HCT116 (cell line): ENCODE measurements at regions not wholly inside any gene's neighbourhood (a gene's known extent, or its start where the extent isn't known, plus 50 kb on each side); places are given as distances from the start of the nearest gene placed in this dataset.

Source experiments
- ATAC-seq: fragments of 200-7000 bp; cut with Tn5 transposase; 2 replicates; pipeline ENCODE4 v1.9.1; 2020; ENCODE audit warnings: mild to moderate bottlenecking, moderate library complexity
- BruUV-seq: library from RNA; stranded (reverse); fragments of 400-500 nt; replicated peaks from 2 replicates; lab custom pipeline; 2021; lab: Mats Ljungman, UMichigan
- CTCF ChIA-PET: fragments of 300-600 bp; sonication (Branson Sonifier 250); formaldehyde crosslinking; loops from one replicate; lab custom pipeline; 2021; ENCODE audit warnings: antibody characterized with exemption; lab: Charles Lee
- POLR2A ChIA-PET: fragments of 300-600, 350-600 bp; sonication (Branson Sonifier 250); formaldehyde crosslinking; loops from one replicate; lab custom pipeline; 2021; ENCODE audit warnings: antibody characterized with exemption; lab: Charles Lee
- RAD21 ChIA-PET, 2 experiments: fragments of 300-600 bp; sonication (Branson Sonifier 250); formaldehyde crosslinking; loops; one replicate each; lab custom pipeline; 2023; ENCODE audit warnings: low total read pairs in 2 of 2; ENCODE audit not compliant: uncharacterized antibody in 2 of 2, unreplicated experiment in 2 of 2, low non-redundant PET in 1 of 2; lab: Charles Lee
- DNase-seq: peaks from one replicate; pipeline ENCODE4 v3.0.0-alpha.2; 2010; ENCODE audit warnings: low read depth, low spot score
- H2AFZ ChIP-seq: fragments of 200-600 bp; shearing (Covaris generic), sonication (generic); 2 replicates; pipeline ENCODE4 v1.6.1; 2017; ENCODE audit warnings: low read depth, mixed run types, mixed read lengths, antibody characterized with exemption, low read length; ENCODE audit not compliant: poor library complexity, severe bottlenecking
- H3K27ac ChIP-seq: 2 replicates; pipeline ENCODE4 v1.5.1; 2012; ENCODE audit warnings: low read depth, low read length
- H3K27me3 ChIP-seq: fragments of 200-600 bp; sonication (generic); 2 replicates; pipeline ENCODE4 v1.6.1; 2016; ENCODE audit warnings: mixed run types, low read length, mixed read lengths; ENCODE audit not compliant: insufficient read depth
- H3K36me3 ChIP-seq, 2 experiments: fragments of 200-500 bp in 1 of 2; fragments of 200-600 bp in 1 of 2; sonication (Bioruptor generic) in 1 of 2; sonication (generic) in 1 of 2; 2 replicates each; pipeline versions ENCODE4 v1.5.1 to v1.6.1; 2014 to 2016; ENCODE audit warnings: low read length in 2 of 2, inconsistent platforms in 1 of 2, mixed read lengths in 1 of 2, mixed run types in 1 of 2; ENCODE audit not compliant: insufficient read depth in 2 of 2, control insufficient read depth in 1 of 2
- H3K4me1 ChIP-seq, 2 experiments: fragments of 200-600 bp in 1 of 2; sonication (generic) in 1 of 2; 2 replicates each; pipeline versions ENCODE4 v1.5.1 to v1.6.1; 2012 to 2017; ENCODE audit warnings: low read length in 2 of 2, inconsistent platforms in 1 of 2, mild to moderate bottlenecking in 1 of 2, mixed read lengths in 1 of 2, mixed run types in 1 of 2, moderate library complexity in 1 of 2; ENCODE audit not compliant: insufficient read depth in 2 of 2, control insufficient read depth in 1 of 2
- H3K4me2 ChIP-seq: fragments of 200-600 bp; sonication (generic); 2 replicates; pipeline ENCODE4 v1.6.1; 2017; ENCODE audit warnings: mixed run types, low read length, mixed read lengths
- H3K4me3 ChIP-seq, 2 experiments: fragments of 200-600 bp in 1 of 2; sonication (generic) in 1 of 2; replicated peaks in 1 of 2; 2 replicates each; pipeline ENCODE4 v1.5.1; 2011 to 2016; ENCODE audit warnings: low read length in 2 of 2, control low read depth in 1 of 2, low read depth in 1 of 2, mild to moderate bottlenecking in 1 of 2, mixed read lengths in 1 of 2, mixed run types in 1 of 2
- H3K79me2 ChIP-seq: fragments of 200-600 bp; sonication (generic); 2 replicates; pipeline ENCODE4 v1.6.1; 2017; ENCODE audit warnings: mild to moderate bottlenecking, mixed run types, low read length, moderate library complexity, mixed read lengths; ENCODE audit not compliant: insufficient read depth
- H3K9ac ChIP-seq: fragments of 200-600 bp; sonication (generic); 2 replicates; pipeline ENCODE4 v1.6.1; 2016; ENCODE audit warnings: low read length, mixed read lengths
- H3K9me2 ChIP-seq: fragments of 200-600 bp; sonication (generic), shearing (Covaris generic); 2 replicates; pipeline ENCODE4 v1.6.1; 2017; ENCODE audit warnings: mixed run types, mild to moderate bottlenecking, moderate library complexity; ENCODE audit not compliant: insufficient read depth
- H3K9me3 ChIP-seq, 2 experiments: fragments of 200-500 bp in 1 of 2; fragments of 200-600 bp in 1 of 2; sonication (Bioruptor generic) in 1 of 2; sonication (generic) in 1 of 2; 2 replicates each; pipeline ENCODE4 v1.6.1; 2014 to 2017; ENCODE audit warnings: low read length in 2 of 2, mixed read lengths in 2 of 2, inconsistent platforms in 1 of 2, low read depth in 1 of 2, mild to moderate bottlenecking in 1 of 2, mixed run types in 1 of 2, moderate library complexity in 1 of 2; ENCODE audit not compliant: control insufficient read depth in 1 of 2, insufficient read depth in 1 of 2
- H4K20me1 ChIP-seq: fragments of 200-600 bp; sonication (generic), shearing (Covaris generic); 2 replicates; pipeline ENCODE4 v1.6.1; 2017; ENCODE audit warnings: mixed run types, mild to moderate bottlenecking, moderate library complexity; ENCODE audit not compliant: insufficient read depth
- EGR1 ChIP-seq: IDR thresholded peaks from 2 replicates; pipeline ENCODE4 v1.6.1; 2012; ENCODE audit warnings: low read depth
- EZH2 ChIP-seq: fragments of 200-600 bp; sonication (generic); IDR thresholded peaks from 2 replicates; pipeline ENCODE4 v1.6.1; 2017; ENCODE audit warnings: antibody characterized with exemption, mixed run types
- EZH2phosphoT487 ChIP-seq: fragments of 200-600 bp; IDR thresholded peaks from 2 replicates; pipeline ENCODE4 v1.6.1; 2018; ENCODE audit warnings: antibody characterized with exemption, borderline replicate concordance
- SIN3A ChIP-seq: IDR thresholded peaks from 2 replicates; pipeline ENCODE4 v1.6.1; 2012; ENCODE audit warnings: low read depth
- SP1 ChIP-seq: IDR thresholded peaks from 2 replicates; pipeline ENCODE4 v1.6.1; 2012; ENCODE audit warnings: low read depth
- ZNF274 ChIP-seq: fragments of 200-500 bp; sonication (Bioruptor generic); IDR thresholded peaks from 2 replicates; pipeline ENCODE4 v1.6.1; 2014; ENCODE audit warnings: mild to moderate bottlenecking, low read depth, low read length, inconsistent platforms
- intact Hi-C: fragments of 100-400 bp; cut with micrococcal nuclease; formaldehyde crosslinking; loops from 2 replicates; pipeline ENCODE4 v1.10.0; 2022
- TF ChIP-seq, protein P1 (sequence below): IDR thresholded peaks from 2 replicates; pipeline ENCODE4 v1.6.1; 2012
- TF ChIP-seq, protein P2 (sequence below): IDR thresholded peaks from 2 replicates; pipeline ENCODE4 v1.6.1; 2012
- TF ChIP-seq, protein P3 (sequence below), 3 experiments: fragments of 200-600 bp in 1 of 3; sonication (generic) in 1 of 3; IDR thresholded peaks in 2 of 3; conservative IDR thresholded peaks in 1 of 3; 2 replicates each; pipeline ENCODE4 v1.5.1; 2012 to 2017; ENCODE audit warnings: low read depth in 2 of 3, low read length in 2 of 3, antibody characterized with exemption in 1 of 3, borderline replicate concordance in 1 of 3, control low read depth in 1 of 3, mild to moderate bottlenecking in 1 of 3, mixed read lengths in 1 of 3, mixed run types in 1 of 3, moderate library complexity in 1 of 3; ENCODE audit not compliant: insufficient read depth in 1 of 3

DNA sequence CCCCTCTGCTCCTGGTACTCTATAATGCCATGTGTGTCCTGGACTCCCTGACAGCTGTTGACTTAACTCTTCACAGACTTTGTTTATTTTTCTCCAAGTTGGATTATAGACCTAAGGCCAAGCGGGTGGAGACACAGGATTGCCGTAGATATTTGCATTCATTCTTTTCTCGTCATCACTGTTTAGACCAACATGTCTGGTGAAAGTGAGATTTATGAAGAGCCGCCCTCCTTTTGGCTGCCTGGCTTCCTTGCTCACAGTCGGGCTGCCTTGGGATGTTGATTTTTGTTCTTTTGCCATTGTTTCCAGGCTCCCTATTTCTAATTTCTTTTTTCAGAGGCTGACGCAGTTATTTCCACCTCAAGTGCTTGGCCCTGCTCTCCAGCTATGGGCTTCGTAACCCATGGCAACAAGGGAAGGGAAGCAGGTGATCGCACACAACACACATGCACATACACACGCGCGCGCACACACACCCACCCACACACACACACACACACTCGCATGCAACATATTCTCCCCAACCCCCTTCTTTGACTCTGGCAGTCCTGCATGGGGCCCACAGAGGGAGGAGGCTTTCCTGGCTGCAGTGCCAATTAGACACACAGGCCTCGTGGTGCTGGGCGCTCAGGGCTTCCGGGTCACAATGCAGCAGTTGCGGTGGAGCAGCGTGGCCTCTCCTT lies 296.5 kb downstream of the MTX2 start:
- ChIA-PET RAD21 (no interaction called here), POLR2A (no interaction called here), CTCF (interaction anchor here (1.7 kb wide), 1 partner anchor 11 kb away, joined by 12 read pairs; no protein-coding TSS in a partner anchor)
- intact Hi-C loops: no loop called here
- Histone ChIP-seq H3K36me3 (no peaks in the 10 kb centered on the region), H3K27ac (no peak overlapping the region), H3K4me2 (no peak overlapping the region), H2AFZ (no peak overlapping the region), H3K9me3 (no peaks in the 10 kb centered on the region), H3K9ac (no peak overlapping the region), H3K79me2 (no peaks in the 10 kb centered on the region), H3K4me3 (no peak overlapping the region), H3K9me2 (no peaks in the 10 kb centered on the region), H3K4me1 (peaks cover 3 to 9% of the 10 kb centered on the region in 2 experiments; a peak in 2 of 4 replicates), H3K27me3 (no peaks in the 10 kb centered on the region), H4K20me1 (no peaks in the 10 kb centered on the region)
- DNase-seq: no peak
- no peak for TF ChIP-seq EZH2phosphoT487
- no peak for TF ChIP-seq ZNF274
- no peak for TF ChIP-seq EGR1
- no peak for TF ChIP-seq SIN3A
- no peak for TF ChIP-seq EZH2
- TF ChIP-seq, protein P1, sequence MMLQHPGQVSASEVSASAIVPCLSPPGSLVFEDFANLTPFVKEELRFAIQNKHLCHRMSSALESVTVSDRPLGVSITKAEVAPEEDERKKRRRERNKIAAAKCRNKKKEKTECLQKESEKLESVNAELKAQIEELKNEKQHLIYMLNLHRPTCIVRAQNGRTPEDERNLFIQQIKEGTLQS: no peak
- TF ChIP-seq, protein P2, sequence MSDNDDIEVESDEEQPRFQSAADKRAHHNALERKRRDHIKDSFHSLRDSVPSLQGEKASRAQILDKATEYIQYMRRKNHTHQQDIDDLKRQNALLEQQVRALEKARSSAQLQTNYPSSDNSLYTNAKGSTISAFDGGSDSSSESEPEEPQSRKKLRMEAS: no peak
- TF ChIP-seq, protein P3, sequence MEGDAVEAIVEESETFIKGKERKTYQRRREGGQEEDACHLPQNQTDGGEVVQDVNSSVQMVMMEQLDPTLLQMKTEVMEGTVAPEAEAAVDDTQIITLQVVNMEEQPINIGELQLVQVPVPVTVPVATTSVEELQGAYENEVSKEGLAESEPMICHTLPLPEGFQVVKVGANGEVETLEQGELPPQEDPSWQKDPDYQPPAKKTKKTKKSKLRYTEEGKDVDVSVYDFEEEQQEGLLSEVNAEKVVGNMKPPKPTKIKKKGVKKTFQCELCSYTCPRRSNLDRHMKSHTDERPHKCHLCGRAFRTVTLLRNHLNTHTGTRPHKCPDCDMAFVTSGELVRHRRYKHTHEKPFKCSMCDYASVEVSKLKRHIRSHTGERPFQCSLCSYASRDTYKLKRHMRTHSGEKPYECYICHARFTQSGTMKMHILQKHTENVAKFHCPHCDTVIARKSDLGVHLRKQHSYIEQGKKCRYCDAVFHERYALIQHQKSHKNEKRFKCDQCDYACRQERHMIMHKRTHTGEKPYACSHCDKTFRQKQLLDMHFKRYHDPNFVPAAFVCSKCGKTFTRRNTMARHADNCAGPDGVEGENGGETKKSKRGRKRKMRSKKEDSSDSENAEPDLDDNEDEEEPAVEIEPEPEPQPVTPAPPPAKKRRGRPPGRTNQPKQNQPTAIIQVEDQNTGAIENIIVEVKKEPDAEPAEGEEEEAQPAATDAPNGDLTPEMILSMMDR (IDR thresholded peaks at IDR 0.05 in 2 of 3, conservative IDR thresholded peaks at IDR 0.05 in 1 of 3; ENCODE audit: borderline replicate concordance in 1 of 3, insufficient read depth in 1 of 3, low read depth in 2 of 3, low read length in 2 of 3): no peak
- no peak for TF ChIP-seq SP1
- BruUV-seq: no TSS peak
- ATAC-seq: no peak
